OCI-LY3 (cell line): ENCODE measurements at regions not wholly inside any gene's neighbourhood (a gene's known extent, or its start where the extent isn't known, plus 50 kb on each side); places are given as distances from the start of the nearest gene placed in this dataset.

Source experiments
- CTCF ChIP-seq: fragments of 200-600, 300-600 bp; sonication (generic); IDR thresholded peaks from 2 replicates; pipeline ENCODE4 v1.5.1; 2014; ENCODE audit warnings: antibody characterized with exemption, low read length, low read depth
- EZH2phosphoT487 ChIP-seq: fragments of 200-600 bp; shearing (Covaris generic); IDR thresholded peaks from 2 replicates; pipeline ENCODE4 v1.6.1; 2018; ENCODE audit warnings: antibody characterized with exemption, mixed run types, low read depth

- TF ChIP-seq CTCF (no peak), EZH2phosphoT487 (no peak)
Measured at GRCh38 chr16:59122262-59122537, 388.1 kb upstream of the GOT2 start.
